Naive B cell (primary cell): ENCODE measurements at regions not wholly inside any gene's neighbourhood (a gene's known extent, or its start where the extent isn't known, plus 50 kb on each side); places are given as distances from the start of the nearest gene placed in this dataset.

Experiments
- ATAC-seq, 2 donors: fragments of 150-1000 bp; cut with Tn5 transposase; 2 replicates each; pipeline ENCODE4 v1.10.0; 2021; ENCODE audit warnings: low read depth in 2 of 2, mild to moderate bottlenecking in 2 of 2, moderate library complexity in 2 of 2
- DNase-seq: peaks from one replicate; pipeline ENCODE4 v3.0.0; 2022
- H3K27ac Mint-ChIP-seq, 6 donors: one replicate each; pipeline ENCODE4 v1.8.0; 2020 to 2022; ENCODE audit warnings: mild to moderate bottlenecking in 6 of 6, mixed read lengths in 6 of 6, moderate library complexity in 5 of 6, inconsistent platforms in 2 of 6
- H3K27me3 Mint-ChIP-seq, 3 donors: one replicate each; pipeline ENCODE4 v1.8.0; 2021 to 2022; ENCODE audit warnings: mixed read lengths in 3 of 3, mild to moderate bottlenecking in 1 of 3
- H3K36me3 Mint-ChIP-seq, 2 donors: one replicate each; pipeline ENCODE4 v1.8.0; 2020 to 2022; ENCODE audit warnings: mixed read lengths in 2 of 2, inconsistent platforms in 1 of 2, mild to moderate bottlenecking in 1 of 2
- H3K4me1 Mint-ChIP-seq, 3 donors: one replicate each; pipeline ENCODE4 v1.8.0; 2020 to 2022; ENCODE audit warnings: mixed read lengths in 3 of 3, inconsistent platforms in 1 of 3, mild to moderate bottlenecking in 1 of 3, moderate library complexity in 1 of 3
- H3K4me3 Mint-ChIP-seq, 8 donors: one replicate each; pipeline ENCODE4 v1.8.0; 2020 to 2022; ENCODE audit warnings: mild to moderate bottlenecking in 8 of 8, mixed read lengths in 8 of 8, moderate library complexity in 8 of 8, inconsistent platforms in 2 of 8
- H3K9me3 Mint-ChIP-seq, 7 donors: one replicate each; pipeline ENCODE4 v1.8.0; 2020 to 2022; ENCODE audit warnings: mixed read lengths in 7 of 7, mild to moderate bottlenecking in 5 of 7, inconsistent platforms in 2 of 7, moderate library complexity in 1 of 7

DNA sequence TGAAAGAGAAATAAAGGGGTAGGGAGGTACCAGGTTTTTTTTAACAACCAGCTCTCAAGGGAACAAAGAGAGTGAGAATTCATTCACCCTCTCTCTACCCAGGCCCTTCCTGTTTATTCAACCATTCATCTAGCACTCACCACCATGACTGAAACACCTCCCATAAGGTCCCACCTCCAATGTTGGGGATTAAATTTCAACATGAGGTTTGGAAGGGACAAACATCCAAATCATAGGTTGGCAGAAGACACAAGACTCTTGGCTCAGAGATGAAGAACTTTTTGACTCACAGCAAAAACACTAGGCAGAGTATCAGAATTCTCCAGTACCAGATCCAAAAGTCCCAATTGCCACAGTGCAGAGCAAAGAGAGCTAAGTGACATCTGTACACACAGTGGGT, 186.3 kb downstream of the EDN1 start:
- Mint-ChIP-seq H3K27me3 (peaks cover 0 to 9% (median 9%) of the 10 kb centered on the region in 3 donors), H3K9me3 (peaks cover 0 to 3% (median 0%) of the 10 kb centered on the region in 7 donors), H3K27ac (peak overlapping the region in 1 of 6 donors; percentile 1), H3K4me3 (peak overlapping the region in 1 of 8 donors; percentile 11), H3K4me1 (peaks cover 0 to 7% (median 4%) of the 10 kb centered on the region in 3 donors), H3K36me3 (no peaks in the 10 kb centered on the region)
- DNase-seq: no peak
- no peak for ATAC-seq

DNA sequence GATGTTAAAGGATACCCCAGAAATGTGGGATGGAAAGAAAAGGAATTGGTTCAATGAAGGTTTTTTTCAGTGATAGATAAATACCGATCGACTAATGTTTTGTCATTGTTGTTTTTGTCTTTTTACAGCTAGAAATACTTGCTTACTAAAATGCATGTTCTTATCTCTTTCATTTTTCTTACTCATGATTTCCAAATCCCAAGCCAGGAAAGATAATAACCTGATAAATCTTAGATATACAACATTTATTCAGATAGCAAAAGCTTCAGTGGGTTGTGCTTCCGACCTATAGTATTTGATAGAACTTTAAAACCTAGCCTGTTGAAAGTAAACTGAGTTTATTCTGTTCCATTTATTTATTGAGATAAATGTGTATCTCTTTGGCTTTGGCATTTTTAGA, 187.5 kb downstream of the EDN1 start:
- peaks cover 0 to 8% (median 8%) of the 10 kb centered on the region in 3 donors for H3K27me3 Mint-ChIP-seq
- H3K36me3 Mint-ChIP-seq: no peaks in the 10 kb centered on the region
- no peak for DNase-seq
- H3K9me3 Mint-ChIP-seq: peaks cover 0 to 3% (median 0%) of the 10 kb centered on the region in 7 donors
- no peak overlapping the region for H3K4me3 Mint-ChIP-seq
- no peak overlapping the region for H3K27ac Mint-ChIP-seq
- peaks cover 0 to 7% (median 4%) of the 10 kb centered on the region in 3 donors for H3K4me1 Mint-ChIP-seq
- ATAC-seq: no peak

DNA sequence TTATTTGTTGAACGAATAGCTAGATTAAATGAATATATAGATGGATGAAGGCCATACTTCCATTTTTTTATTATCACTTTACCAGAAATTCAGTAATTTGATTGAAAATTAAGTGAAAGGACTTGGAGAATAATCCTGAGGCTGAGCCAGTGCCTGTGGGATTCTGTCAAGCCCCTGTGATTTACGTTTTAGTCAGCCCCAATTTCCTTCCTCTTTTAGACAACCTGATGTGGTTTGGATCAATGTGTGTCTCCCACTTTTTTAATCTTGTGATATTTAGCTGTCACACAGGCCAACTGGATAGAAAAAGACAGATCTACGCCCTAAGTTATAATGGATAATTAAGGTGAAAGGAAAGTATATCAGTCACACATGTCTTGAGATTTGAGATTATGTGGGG, 188.8 kb downstream of the EDN1 start:
- no peaks in the 10 kb centered on the region for H3K36me3 Mint-ChIP-seq
- peaks cover 7 to 15% (median 11%) of the 10 kb centered on the region in 3 donors for H3K4me1 Mint-ChIP-seq
- H3K27me3 Mint-ChIP-seq: peaks cover 0 to 5% (median under 1%) of the 10 kb centered on the region in 3 donors
- H3K9me3 Mint-ChIP-seq: peaks cover 0 to 3% (median 0%) of the 10 kb centered on the region in 7 donors
- no peak overlapping the region for H3K4me3 Mint-ChIP-seq
- DNase-seq (no peak), ATAC-seq (no peak)
- H3K27ac Mint-ChIP-seq: no peak overlapping the region

DNA sequence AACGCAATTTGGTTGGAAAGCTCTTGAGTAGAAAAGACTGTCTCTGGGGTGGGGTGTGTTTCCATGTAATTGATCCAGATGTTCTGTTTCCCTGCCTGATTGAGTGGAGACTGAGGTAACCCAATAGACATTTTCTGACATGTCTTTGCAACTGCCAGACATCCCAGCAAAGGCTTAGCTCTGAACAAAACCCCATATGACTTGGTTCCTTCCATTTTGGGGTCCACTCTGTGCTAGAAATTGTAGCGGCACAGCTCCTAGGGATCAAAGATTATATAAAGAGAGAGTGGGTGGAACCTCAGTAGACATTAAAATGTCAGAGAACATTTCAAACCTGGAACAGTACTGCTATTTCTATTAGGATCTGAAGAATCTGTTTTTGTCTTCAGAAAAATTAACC, 189.3 kb downstream of the EDN1 start:
- H3K27ac Mint-ChIP-seq: no peak overlapping the region
- DNase-seq: no peak
- H3K27me3 Mint-ChIP-seq: peaks cover 0 to 5% (median 0%) of the 10 kb centered on the region in 3 donors
- H3K36me3 Mint-ChIP-seq: no peaks in the 10 kb centered on the region
- H3K9me3 Mint-ChIP-seq: peaks cover 0 to 3% (median 0%) of the 10 kb centered on the region in 7 donors
- no peak overlapping the region for H3K4me3 Mint-ChIP-seq
- no peak for ATAC-seq
- peaks cover 7 to 15% (median 12%) of the 10 kb centered on the region in 3 donors for H3K4me1 Mint-ChIP-seq

DNA sequence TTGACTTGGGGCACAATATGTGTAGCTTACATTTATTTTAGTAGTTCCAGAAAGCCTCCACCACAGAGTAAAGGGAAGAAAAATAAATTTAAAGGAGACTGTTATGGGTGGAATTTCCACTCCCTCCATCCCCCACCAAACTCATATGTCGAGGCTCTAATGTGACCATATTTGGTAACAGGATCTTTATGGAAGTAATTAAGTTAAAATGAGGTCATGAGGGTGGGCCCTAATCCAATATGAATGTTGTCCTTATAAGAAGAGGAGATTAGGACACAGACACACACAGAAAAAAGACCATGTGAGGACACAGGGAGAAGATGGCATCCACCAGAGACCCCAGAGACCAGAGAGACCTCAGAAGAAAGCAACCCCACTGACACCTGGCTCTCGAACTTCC, 189.7 kb downstream of the EDN1 start:
- Mint-ChIP-seq H3K36me3 (no peaks in the 10 kb centered on the region), H3K27me3 (peaks cover 0 to 5% (median 0%) of the 10 kb centered on the region in 3 donors), H3K27ac (no peak overlapping the region), H3K9me3 (peaks cover 0 to 3% (median 0%) of the 10 kb centered on the region in 7 donors), H3K4me1 (peaks cover 7 to 15% (median 12%) of the 10 kb centered on the region in 3 donors), H3K4me3 (no peak overlapping the region)
- DNase-seq (no peak), ATAC-seq (no peak)

DNA sequence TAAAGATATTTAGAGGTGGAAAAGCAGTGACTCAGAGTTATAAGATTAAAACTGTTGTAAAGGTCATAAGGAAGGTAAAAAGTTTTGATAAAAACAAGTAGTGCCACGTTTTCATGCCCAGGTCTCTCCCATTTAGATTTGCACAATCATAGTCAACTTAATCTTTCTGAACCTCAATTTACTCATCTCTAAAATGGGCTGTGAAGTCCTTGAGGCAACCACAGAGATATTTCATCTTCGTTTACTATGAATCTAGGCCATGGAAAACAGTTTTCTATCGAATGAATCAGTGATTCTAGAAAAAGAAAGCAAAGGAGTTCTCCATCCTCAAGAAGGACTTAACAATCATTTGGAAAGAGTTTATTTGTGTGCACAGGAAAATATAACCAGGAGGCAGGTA, 190.2 kb downstream of the EDN1 start:
- H3K4me3 Mint-ChIP-seq: no peak overlapping the region
- peaks cover 7 to 15% (median 12%) of the 10 kb centered on the region in 3 donors for H3K4me1 Mint-ChIP-seq
- H3K27me3 Mint-ChIP-seq: peaks cover 0 to 5% (median 0%) of the 10 kb centered on the region in 3 donors
- H3K27ac Mint-ChIP-seq: no peak overlapping the region
- no peak for ATAC-seq
- no peak for DNase-seq
- no peaks in the 10 kb centered on the region for H3K36me3 Mint-ChIP-seq
- peaks cover 0 to 3% (median 0%) of the 10 kb centered on the region in 7 donors for H3K9me3 Mint-ChIP-seq

DNA sequence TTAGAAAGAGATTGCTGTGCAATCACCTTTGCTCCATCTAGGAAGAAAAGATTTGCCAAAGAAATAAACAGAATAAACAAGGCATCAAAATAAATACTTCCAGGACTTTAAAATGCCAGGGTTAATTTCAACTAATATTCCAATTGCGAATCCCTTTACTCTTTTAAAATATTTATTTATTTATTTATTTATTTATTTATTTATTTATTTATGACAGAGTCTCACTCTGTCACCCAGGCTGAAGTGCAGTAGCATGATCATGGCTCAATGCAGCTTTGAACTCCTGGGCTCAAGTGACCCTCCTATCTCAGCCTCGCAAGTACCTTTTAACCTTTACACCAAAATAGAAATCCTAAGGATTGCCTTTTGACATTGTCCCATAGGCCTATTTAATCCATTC, 191.1 kb downstream of the EDN1 start:
- Mint-ChIP-seq H3K27ac (no peak overlapping the region), H3K27me3 (peaks cover 0 to 5% (median 0%) of the 10 kb centered on the region in 3 donors), H3K9me3 (peaks cover 0 to 3% (median 0%) of the 10 kb centered on the region in 7 donors), H3K4me1 (peaks cover 7 to 12% (median 10%) of the 10 kb centered on the region in 3 donors), H3K4me3 (no peak overlapping the region), H3K36me3 (no peaks in the 10 kb centered on the region)
- no peak for ATAC-seq
- DNase-seq: no peak

DNA sequence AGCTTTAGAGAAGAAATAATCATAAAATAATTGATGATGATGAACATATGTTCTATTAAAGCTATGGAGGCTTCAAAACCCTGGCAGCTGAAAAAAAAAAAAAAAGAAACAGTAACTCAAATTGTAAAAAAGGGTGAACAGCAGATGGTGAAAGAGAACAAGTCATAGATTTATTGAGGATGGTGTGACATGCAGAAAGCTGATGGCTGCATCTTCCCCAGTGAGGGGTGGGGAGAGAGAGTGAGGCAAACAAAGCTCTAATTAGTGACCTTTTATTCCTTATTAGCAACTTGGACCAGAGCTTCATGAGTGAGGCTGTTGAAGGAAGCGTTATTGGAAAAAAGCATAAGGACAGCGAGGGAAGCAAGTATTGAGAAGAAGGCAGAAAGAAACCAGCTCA, 191.7 kb downstream of the EDN1 start:
- Mint-ChIP-seq H3K36me3 (no peaks in the 10 kb centered on the region), H3K27ac (peak overlapping the region in 1 of 6 donors; percentile 18), H3K9me3 (peaks cover 0 to 3% (median 0%) of the 10 kb centered on the region in 7 donors), H3K27me3 (peaks cover 0 to 5% (median 0%) of the 10 kb centered on the region in 3 donors), H3K4me3 (no peak overlapping the region), H3K4me1 (peaks cover 7 to 8% (median 8%) of the 10 kb centered on the region in 3 donors)
- no peak for DNase-seq
- ATAC-seq: no peak

DNA sequence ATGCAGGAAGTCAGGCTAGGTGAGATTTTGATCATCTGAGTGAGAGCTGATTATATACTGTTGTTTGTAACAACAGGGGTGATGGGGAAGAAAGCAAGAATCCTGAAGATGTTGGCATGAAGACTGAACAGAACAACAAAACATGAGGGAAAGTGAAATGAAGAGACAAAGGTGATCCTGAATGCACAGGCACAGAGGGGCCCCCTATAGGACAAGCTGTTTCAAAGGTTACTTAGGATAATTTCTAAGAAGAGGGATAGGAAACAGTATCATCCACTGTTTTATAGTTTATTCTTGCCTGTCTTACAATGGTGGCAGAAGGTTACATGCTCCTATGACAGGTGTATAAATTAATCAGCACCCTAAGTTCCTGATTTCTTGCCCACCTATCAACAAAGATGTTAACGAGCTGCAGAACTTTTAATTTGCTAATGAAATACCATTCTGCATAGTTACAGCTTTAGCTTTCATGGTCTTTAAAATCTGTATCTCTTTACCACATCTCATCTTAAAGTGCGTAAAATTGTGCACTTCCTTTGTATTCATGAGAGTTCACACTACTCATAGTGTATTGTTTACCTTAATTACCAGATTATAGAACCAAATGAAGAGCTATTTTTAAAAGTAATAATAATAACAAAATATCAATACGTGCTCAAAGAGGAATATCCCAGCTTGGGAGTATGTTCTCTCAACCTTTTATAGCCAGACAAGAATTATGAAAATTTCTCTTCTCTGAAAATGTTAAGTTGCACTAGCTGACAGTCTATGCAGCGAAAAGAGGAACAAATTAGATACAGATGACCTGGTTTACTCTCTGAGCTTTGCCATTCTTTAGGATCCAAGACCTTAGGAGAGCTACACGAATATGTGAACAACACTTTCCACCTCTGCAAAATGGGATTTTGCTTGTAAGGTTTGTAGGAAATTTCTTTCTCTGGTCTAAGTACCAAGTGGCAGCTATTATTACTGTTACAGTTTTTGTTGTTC, 192.5 kb downstream of the EDN1 start:
- Mint-ChIP-seq H3K27ac (peak overlapping the region in 2 of 6 donors; percentile 27 to 69), H3K4me1 (peaks cover 7 to 8% (median 8%) of the 10 kb centered on the region in 3 donors), H3K27me3 (peaks cover 0 to 5% (median 0%) of the 10 kb centered on the region in 3 donors), H3K9me3 (peaks cover 0 to 3% (median 0%) of the 10 kb centered on the region in 7 donors), H3K36me3 (no peaks in the 10 kb centered on the region), H3K4me3 (peak overlapping the region in 5 of 8 donors; percentile 53 to 82 (median 74))
- peak in 1 of 2 donors; percentile 36 for ATAC-seq
- no peak for DNase-seq

DNA sequence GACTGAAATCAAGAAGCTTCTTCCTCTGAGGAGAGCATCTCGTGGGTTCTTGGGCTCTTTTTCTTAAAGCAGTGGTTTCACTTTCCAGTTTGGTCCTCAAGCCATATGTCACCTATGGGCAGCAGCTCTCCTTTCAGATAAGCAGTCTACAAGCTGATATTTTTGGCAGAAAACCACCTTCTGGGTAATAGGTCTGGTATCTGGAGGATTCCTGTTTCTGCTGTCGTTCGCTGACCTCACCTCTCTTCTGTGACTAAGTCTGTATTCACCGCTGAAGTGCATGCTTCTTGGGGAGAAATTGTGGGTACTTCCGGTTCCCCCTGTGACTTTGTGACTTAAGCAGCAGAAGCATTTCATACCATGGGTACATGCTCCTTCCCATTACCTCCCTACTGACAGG, 193.6 kb downstream of the EDN1 start:
- Mint-ChIP-seq H3K9me3 (peaks cover 0 to 3% (median 0%) of the 10 kb centered on the region in 7 donors), H3K36me3 (no peaks in the 10 kb centered on the region), H3K27ac (peak overlapping the region in 3 of 6 donors; percentile 18 to 74 (median 69)), H3K27me3 (peaks cover 0 to 8% (median 0%) of the 10 kb centered on the region in 3 donors), H3K4me1 (peaks cover 7 to 8% (median 8%) of the 10 kb centered on the region in 3 donors), H3K4me3 (peak overlapping the region in 7 of 8 donors; percentile 53 to 89 (median 78))
- ATAC-seq: peak in 1 of 2 donors; percentile 40
- no peak for DNase-seq

DNA sequence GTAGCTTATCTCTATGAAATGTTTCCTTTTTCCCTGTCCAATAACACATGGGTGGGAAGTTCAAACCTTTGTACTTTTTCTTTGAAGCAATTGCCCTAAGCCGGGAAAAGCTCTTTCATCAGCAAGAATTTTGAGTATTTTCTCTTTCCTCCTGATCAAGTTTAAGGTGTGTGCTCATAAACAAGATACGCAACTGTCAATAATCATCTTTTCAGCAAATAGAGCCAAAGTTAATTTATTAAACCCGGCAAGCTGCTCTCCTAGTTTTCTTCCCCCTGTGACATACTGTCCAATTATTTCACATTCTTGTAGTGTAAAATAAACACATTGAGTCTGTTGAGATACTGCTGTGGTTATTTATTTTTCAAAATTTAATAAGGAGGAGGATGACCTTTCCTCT, 194.4 kb downstream of the EDN1 start:
- H3K4me3 Mint-ChIP-seq: peak overlapping the region in 1 of 8 donors; percentile 53
- peaks cover 7 to 8% (median 8%) of the 10 kb centered on the region in 3 donors for H3K4me1 Mint-ChIP-seq
- peaks cover 0 to 8% (median 0%) of the 10 kb centered on the region in 3 donors for H3K27me3 Mint-ChIP-seq
- H3K27ac Mint-ChIP-seq: no peak overlapping the region
- no peak for DNase-seq
- no peaks in the 10 kb centered on the region for H3K36me3 Mint-ChIP-seq
- ATAC-seq: no peak
- H3K9me3 Mint-ChIP-seq: peaks cover 0 to 3% (median 0%) of the 10 kb centered on the region in 7 donors

DNA sequence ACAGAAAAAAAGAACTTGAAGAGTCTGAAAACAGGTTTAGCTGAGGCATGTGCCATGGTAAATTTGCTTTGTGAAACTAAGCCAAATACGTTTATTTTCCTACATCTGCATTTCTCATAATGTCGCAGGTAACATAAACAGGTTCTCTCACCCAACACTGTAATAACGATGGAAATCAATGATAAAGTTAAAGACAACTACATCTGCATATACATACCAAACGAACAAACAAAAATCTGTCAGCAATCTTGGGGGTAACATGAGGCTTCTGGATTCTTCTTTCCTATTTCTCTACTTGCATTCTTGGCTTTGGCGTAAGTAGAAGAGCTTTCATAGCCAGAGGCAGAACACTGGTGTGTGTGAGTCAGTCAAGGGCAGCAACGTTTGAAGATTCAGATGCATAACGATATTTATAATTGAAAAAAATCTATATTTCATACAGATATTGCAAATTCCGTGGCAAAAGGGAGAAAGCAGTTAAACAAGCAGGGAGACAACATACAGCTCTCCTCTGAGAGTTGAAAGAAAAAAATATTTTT, 195.1 kb downstream of the EDN1 start:
- Mint-ChIP-seq H3K27ac (no peak overlapping the region), H3K4me1 (peaks cover 7 to 8% (median 8%) of the 10 kb centered on the region in 3 donors), H3K27me3 (peaks cover 0 to 3% (median 0%) of the 10 kb centered on the region in 3 donors), H3K4me3 (no peak overlapping the region), H3K36me3 (no peaks in the 10 kb centered on the region), H3K9me3 (no peaks in the 10 kb centered on the region)
- DNase-seq (no peak), ATAC-seq (no peak)

DNA sequence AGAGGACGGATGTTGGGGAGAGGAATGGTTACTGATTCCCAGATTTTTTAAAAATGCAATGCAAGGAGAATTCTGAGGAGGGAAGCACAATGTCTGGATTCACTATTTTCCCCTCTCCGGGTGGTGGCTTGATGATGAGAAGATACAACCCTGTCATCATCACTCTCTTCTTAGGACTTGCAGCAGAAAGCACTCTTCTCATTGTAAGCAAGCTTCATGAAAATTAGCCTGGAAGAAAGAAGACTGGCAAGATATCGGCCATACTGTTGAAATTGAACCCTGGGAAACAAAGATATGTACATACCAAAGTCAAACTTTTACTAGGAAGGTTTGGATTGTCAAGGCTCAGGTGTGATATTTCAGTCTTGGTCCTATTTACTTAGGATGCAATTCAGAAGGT, 195.7 kb downstream of the EDN1 start:
- ATAC-seq (no peak), DNase-seq (no peak)
- H3K27ac Mint-ChIP-seq: no peak overlapping the region
- no peaks in the 10 kb centered on the region for H3K9me3 Mint-ChIP-seq
- peaks cover 0 to 3% (median 0%) of the 10 kb centered on the region in 3 donors for H3K27me3 Mint-ChIP-seq
- H3K4me1 Mint-ChIP-seq: peaks cover 7 to 8% (median 8%) of the 10 kb centered on the region in 3 donors
- no peaks in the 10 kb centered on the region for H3K36me3 Mint-ChIP-seq
- no peak overlapping the region for H3K4me3 Mint-ChIP-seq
